Lower lobe of right lung (tissue), 2 donors: ENCODE measurements at regions not wholly inside any gene's neighbourhood (a gene's known extent, or its start where the extent isn't known, plus 50 kb on each side); places are given as distances from the start of the nearest gene placed in this dataset.

Experiments
- ATAC-seq, 2 donors: fragments of 200-7000 bp; cut with Tn5 transposase; one replicate each; pipeline ENCODE4 v1.9.1; 2020 to 2022; ENCODE audit warnings: mild to moderate bottlenecking in 2 of 2, moderate library complexity in 2 of 2
- DNase-seq: peaks from one replicate; pipeline ENCODE4 v3.0.0-alpha.2; 2020
- H3K27ac ChIP-seq: fragments of 200-600 bp; one replicate; pipeline ENCODE4 v1.8.0; 2022
- H3K27me3 ChIP-seq: fragments of 200-600 bp; one replicate; pipeline ENCODE4 v1.8.0; 2022; ENCODE audit warnings: low read depth
- H3K36me3 ChIP-seq: fragments of 200-600 bp; one replicate; pipeline ENCODE4 v1.8.0; 2022; ENCODE audit warnings: mild to moderate bottlenecking
- H3K4me1 ChIP-seq: fragments of 200-600 bp; one replicate; pipeline ENCODE4 v1.8.0; 2022
- H3K4me3 ChIP-seq: fragments of 200-600 bp; one replicate; pipeline ENCODE4 v1.8.0; 2022; ENCODE audit warnings: mild to moderate bottlenecking
- H3K9me3 ChIP-seq: fragments of 200-600 bp; one replicate; pipeline ENCODE4 v1.8.0; 2022
- intact Hi-C: fragments of 100-400 bp; cut with DNase I; formaldehyde crosslinking; loops from one replicate; pipeline ENCODE4 v1.11.0; 2022
- TF ChIP-seq, protein P1 (sequence below): fragments of 200-600 bp; IDR thresholded peaks from one replicate; pipeline ENCODE4 v1.8.0; 2022; ENCODE audit warnings: antibody characterized with exemption, mild to moderate bottlenecking
- donor health status: DM: no; HTN: yes; CAD: no; lungs with severe emphysema.

DNA sequence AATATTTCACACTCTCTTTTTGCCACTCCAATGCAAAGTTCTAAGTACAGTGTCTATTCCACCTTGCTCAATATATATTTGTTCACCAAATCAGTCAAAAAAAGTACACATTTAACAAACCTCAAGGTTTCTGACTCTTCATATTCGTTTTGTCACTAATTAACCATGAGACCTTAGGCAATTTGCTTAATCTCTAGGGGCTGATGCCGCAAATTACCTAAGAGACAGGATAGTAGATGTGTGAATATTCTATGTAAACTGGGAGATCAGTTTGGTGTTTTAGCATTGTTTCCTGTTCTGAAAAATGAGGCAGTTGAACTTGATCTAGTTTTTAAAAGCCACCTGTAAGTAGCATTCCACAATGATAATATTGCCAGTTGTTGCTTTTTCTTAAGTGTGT lies 182.5 kb upstream of the KCNH8 start:
- Histone ChIP-seq H3K4me3 (no peak overlapping the region), H3K9me3 (no peaks in the 10 kb centered on the region), H3K4me1 (no peaks in the 10 kb centered on the region), H3K27me3 (no peaks in the 10 kb centered on the region), H3K27ac (no peak overlapping the region), H3K36me3 (no peaks in the 10 kb centered on the region)
- TF ChIP-seq, protein P1, sequence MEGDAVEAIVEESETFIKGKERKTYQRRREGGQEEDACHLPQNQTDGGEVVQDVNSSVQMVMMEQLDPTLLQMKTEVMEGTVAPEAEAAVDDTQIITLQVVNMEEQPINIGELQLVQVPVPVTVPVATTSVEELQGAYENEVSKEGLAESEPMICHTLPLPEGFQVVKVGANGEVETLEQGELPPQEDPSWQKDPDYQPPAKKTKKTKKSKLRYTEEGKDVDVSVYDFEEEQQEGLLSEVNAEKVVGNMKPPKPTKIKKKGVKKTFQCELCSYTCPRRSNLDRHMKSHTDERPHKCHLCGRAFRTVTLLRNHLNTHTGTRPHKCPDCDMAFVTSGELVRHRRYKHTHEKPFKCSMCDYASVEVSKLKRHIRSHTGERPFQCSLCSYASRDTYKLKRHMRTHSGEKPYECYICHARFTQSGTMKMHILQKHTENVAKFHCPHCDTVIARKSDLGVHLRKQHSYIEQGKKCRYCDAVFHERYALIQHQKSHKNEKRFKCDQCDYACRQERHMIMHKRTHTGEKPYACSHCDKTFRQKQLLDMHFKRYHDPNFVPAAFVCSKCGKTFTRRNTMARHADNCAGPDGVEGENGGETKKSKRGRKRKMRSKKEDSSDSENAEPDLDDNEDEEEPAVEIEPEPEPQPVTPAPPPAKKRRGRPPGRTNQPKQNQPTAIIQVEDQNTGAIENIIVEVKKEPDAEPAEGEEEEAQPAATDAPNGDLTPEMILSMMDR, result no peak
- ATAC-seq (no peak), DNase-seq (no peak)
- intact Hi-C loops, result no loop called here

DNA sequence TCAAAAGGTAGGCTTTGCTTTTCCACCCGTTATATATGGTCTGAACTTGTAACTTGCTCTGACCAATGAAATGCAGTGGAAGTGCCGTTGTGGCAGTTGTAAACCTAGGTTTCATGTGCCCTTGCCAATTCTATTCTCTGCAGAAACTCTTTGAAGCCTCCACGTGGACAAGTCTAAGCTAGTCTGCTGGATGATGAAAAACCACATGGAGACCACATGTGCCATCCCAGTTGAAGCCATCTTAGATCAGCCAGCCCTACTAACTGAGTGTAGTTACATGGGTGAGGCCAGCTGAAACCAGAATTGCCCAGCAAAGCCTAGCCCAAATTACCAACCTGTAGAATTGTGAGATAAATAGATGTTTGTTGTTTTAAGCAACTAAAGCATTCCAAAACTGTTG lies 183.7 kb upstream of the KCNH8 start:
- no peak for DNase-seq
- Histone ChIP-seq H3K27me3 (no peaks in the 10 kb centered on the region), H3K27ac (no peak overlapping the region), H3K4me1 (no peaks in the 10 kb centered on the region), H3K9me3 (no peaks in the 10 kb centered on the region), H3K36me3 (no peaks in the 10 kb centered on the region), H3K4me3 (no peak overlapping the region)
- TF ChIP-seq, protein P1, result no peak
- intact Hi-C loops, result no loop called here
- no peak for ATAC-seq

DNA sequence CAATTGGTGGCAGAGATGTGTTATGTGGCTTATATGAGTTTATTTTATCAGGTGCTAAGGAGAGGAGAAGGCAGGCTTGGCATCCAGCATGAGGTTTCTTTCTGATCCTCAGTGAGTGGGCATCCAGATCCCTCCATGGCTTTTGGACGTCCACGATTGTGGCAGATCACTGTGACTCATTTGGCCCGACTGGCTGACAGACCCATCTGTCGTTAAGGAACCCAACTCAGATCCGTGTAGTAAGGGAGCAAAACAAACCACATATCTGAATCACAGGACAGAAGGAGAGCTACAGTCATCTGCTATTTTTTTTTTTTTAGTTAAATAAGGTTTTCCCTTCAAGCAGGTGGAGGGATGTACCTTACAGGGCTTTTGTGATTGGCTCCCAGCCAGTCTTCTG lies 197.0 kb upstream of the KCNH8 start:
- Histone ChIP-seq H3K36me3 (no peaks in the 10 kb centered on the region), H3K9me3 (no peaks in the 10 kb centered on the region), H3K27ac (no peak overlapping the region), H3K27me3 (no peaks in the 10 kb centered on the region), H3K4me3 (no peak overlapping the region), H3K4me1 (no peaks in the 10 kb centered on the region)
- TF ChIP-seq, protein P1, result no peak
- DNase-seq (no peak), ATAC-seq (no peak)
- intact Hi-C loops, result no loop called here

DNA sequence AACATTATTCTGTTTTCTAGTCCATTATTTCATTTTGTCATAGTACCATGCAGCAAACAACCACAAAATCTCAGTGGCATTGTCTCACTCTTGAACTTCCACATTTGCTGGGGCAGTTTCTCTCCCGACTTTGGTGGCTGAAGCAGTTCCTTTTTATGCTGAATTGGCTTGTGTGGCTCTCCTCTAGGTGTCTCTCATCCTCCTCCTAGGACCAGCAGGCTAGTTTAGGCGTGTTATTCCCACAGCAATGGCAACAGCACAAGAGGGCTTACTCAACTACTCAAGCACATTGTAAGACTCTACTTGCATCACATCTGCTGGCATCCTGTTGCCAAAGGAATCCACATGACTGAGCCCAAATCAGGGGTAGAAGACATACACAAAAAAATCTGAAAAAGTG lies 201.8 kb upstream of the KCNH8 start:
- ATAC-seq, result peak; percentile 43 to 44

DNA sequence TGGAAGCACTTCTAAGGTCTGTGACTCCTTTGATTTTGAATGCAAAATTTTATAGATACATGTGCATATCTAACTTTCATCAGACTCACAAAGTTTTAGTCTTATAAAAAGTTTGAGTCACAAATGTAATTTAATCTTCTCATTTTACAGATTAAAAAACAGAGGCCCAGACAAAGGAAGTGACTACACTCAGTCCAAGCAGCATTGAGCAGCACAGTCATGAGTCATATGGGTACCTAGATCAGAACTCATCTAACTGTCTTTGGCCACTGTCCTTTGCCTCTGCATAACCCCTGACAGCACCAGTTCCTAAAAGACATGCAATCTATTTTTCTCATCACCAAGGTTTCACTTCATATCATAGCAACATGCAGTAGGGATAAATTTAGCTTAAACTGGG lies 210.7 kb upstream of the KCNH8 start:
- no peaks in the 10 kb centered on the region for H3K9me3 ChIP-seq
- DNase-seq (no peak), ATAC-seq (no peak)
- TF ChIP-seq, protein P1, result no peak
- no peak overlapping the region for H3K27ac ChIP-seq
- intact Hi-C loops, result no loop called here
- no peaks in the 10 kb centered on the region for H3K27me3 ChIP-seq
- H3K4me1 ChIP-seq, result no peaks in the 10 kb centered on the region
- H3K4me3 ChIP-seq, result no peak overlapping the region
- no peaks in the 10 kb centered on the region for H3K36me3 ChIP-seq

More for the DNA sequence above, 201.8 kb upstream of the KCNH8 start:
- H3K27me3 ChIP-seq, result no peaks in the 10 kb centered on the region
- H3K4me3 ChIP-seq, result no peak overlapping the region
- TF ChIP-seq, protein P1, result no peak
- H3K9me3 ChIP-seq, result no peaks in the 10 kb centered on the region
- H3K27ac ChIP-seq, result no peak overlapping the region
- H3K4me1 ChIP-seq, result no peaks in the 10 kb centered on the region
- DNase-seq, result no peak
- H3K36me3 ChIP-seq, result no peaks in the 10 kb centered on the region
- intact Hi-C loops, result no loop called here

DNA sequence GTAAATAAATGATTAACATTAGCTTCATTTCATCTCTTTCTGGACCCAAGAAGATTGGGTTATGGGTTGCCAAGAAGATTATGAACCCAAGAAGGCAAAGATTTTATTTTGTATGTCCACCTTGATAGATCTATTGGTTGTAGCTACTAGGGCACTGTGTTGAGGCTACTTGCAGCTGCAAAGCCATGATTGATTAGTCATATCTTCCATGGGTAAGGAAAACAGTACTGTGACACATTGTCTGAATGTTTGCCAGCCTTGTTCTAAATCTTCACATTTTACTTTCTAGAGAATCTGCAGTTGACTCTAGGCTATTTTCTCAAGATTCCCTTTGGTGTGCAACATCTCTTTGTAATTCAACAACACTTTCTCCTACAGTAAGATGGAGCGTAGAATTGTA lies 229.2 kb upstream of the KCNH8 start:
- no peaks in the 10 kb centered on the region for H3K36me3 ChIP-seq
- H3K27ac ChIP-seq, result no peak overlapping the region
- intact Hi-C loops, result no loop called here
- no peaks in the 10 kb centered on the region for H3K27me3 ChIP-seq
- ATAC-seq (no peak), DNase-seq (no peak)
- TF ChIP-seq, protein P1, result no peak
- H3K9me3 ChIP-seq, result no peaks in the 10 kb centered on the region
- H3K4me3 ChIP-seq, result no peak overlapping the region
- H3K4me1 ChIP-seq, result no peaks in the 10 kb centered on the region
